GM12891 (cell line): ENCODE measurements at regions not wholly inside any gene's neighbourhood (a gene's known extent, or its start where the extent isn't known, plus 50 kb on each side); places are given as distances from the start of the nearest gene placed in this dataset.

Source experiments
- DNase-seq: peaks from one replicate; pipeline ENCODE4 v3.0.0; 2011; ENCODE audit warnings: low spot score; ENCODE audit not compliant: insufficient read length
- FAIRE-seq: peaks from 2 replicates; lab custom pipeline; 2011; peaks lifted over from hg19 to GRCh38; lab: Jason Lieb, UNC
- PAX5 ChIP-seq: IDR thresholded peaks from 2 replicates; pipeline ENCODE4 v1.6.1; 2011; ENCODE audit warnings: low read length, moderate library complexity, mild to moderate bottlenecking; ENCODE audit not compliant: insufficient read depth, severe bottlenecking
- POLR2A ChIP-seq: IDR thresholded peaks from 2 replicates; pipeline ENCODE4 v1.6.1; 2011; ENCODE audit warnings: low read depth, low read length, control low read depth
- POLR2AphosphoS5 ChIP-seq: IDR thresholded peaks from 2 replicates; pipeline ENCODE4 v1.6.1; 2011; ENCODE audit warnings: low read depth, low read length, control low read depth
- POU2F2 ChIP-seq: IDR thresholded peaks from 2 replicates; pipeline ENCODE4 v1.6.1; 2011; ENCODE audit warnings: low read depth, mild to moderate bottlenecking, control low read depth, low read length, moderate library complexity
- SPI1 ChIP-seq: IDR thresholded peaks from 2 replicates; pipeline ENCODE4 v1.6.1; 2011; ENCODE audit warnings: low read depth, low read length, control low read depth
- TAF1 ChIP-seq: IDR thresholded peaks from 2 replicates; pipeline ENCODE4 v1.6.1; 2011; ENCODE audit warnings: low read depth, low read length, control low read depth

GRCh38 chr13:78485803-78486202 lies 117.5 kb downstream of the POU4F1 start:
- TF ChIP-seq POLR2A, result no peak
- no peak for TF ChIP-seq SPI1
- no peak for TF ChIP-seq TAF1
- TF ChIP-seq POU2F2, result no peak
- no peak for TF ChIP-seq POLR2AphosphoS5
- TF ChIP-seq PAX5, result no peak
- FAIRE-seq (no peak), DNase-seq (no peak)

- DNase-seq (no peak), FAIRE-seq (no peak)
- TF ChIP-seq PAX5, result no peak
These were observed 125.2 kb downstream of the POU4F1 start for GRCh38 chr13:78478183-78478582.

- no peak for DNase-seq
- TF ChIP-seq POU2F2 (no peak), PAX5 (no peak)
- FAIRE-seq, result no peak
These were observed 126.4 kb downstream of the POU4F1 start for GRCh38 chr13:78476910-78477309.

GRCh38 chr13:78468621-78469020 lies 134.7 kb downstream of the POU4F1 start:
- no peak for FAIRE-seq
- no peak for DNase-seq
- no peak for TF ChIP-seq POLR2AphosphoS5
- no peak for TF ChIP-seq POLR2A
- TF ChIP-seq PAX5, result no peak
- TF ChIP-seq POU2F2, result no peak
- TF ChIP-seq TAF1, result no peak
- no peak for TF ChIP-seq SPI1

GRCh38 chr13:78465250-78465649 lies 138.1 kb downstream of the POU4F1 start:
- no peak for FAIRE-seq

GRCh38 chr13:78460176-78460575 lies 143.2 kb downstream of the POU4F1 start:
- TF ChIP-seq TAF1 (no peak), POU2F2 (no peak), SPI1 (no peak), POLR2AphosphoS5 (no peak), PAX5 (no peak), POLR2A (no peak)
- FAIRE-seq, result no peak
- DNase-seq, result no peak

More at GRCh38 chr13:78465250-78465649, 138.1 kb downstream of the POU4F1 start:
- TF ChIP-seq POLR2A (no peak), TAF1 (no peak), SPI1 (no peak), PAX5 (no peak), POU2F2 (no peak), POLR2AphosphoS5 (no peak)
- DNase-seq, result no peak

GRCh38 chr13:78443839-78444238 lies 159.5 kb downstream of the POU4F1 start:
- no peak for TF ChIP-seq POLR2A
- FAIRE-seq (no peak), DNase-seq (no peak)

GRCh38 chr13:78437781-78438180 lies 165.6 kb downstream of the POU4F1 start:
- DNase-seq (no peak), FAIRE-seq (no peak)
- TF ChIP-seq POLR2A, result no peak
- TF ChIP-seq POLR2AphosphoS5, result no peak
- no peak for TF ChIP-seq SPI1
- no peak for TF ChIP-seq POU2F2
- no peak for TF ChIP-seq PAX5
- TF ChIP-seq TAF1, result no peak

- FAIRE-seq, result no peak
- DNase-seq, result no peak
- TF ChIP-seq SPI1 (no peak), PAX5 (no peak), POU2F2 (no peak), POLR2AphosphoS5 (no peak), POLR2A (no peak), TAF1 (no peak)
These were observed 167.0 kb downstream of the POU4F1 start for GRCh38 chr13:78436311-78436710.

GRCh38 chr13:78431328-78431727 lies 172.0 kb downstream of the POU4F1 start:
- TF ChIP-seq PAX5, result no peak
- no peak for TF ChIP-seq POU2F2
- no peak for TF ChIP-seq TAF1
- TF ChIP-seq POLR2AphosphoS5, result no peak
- no peak for TF ChIP-seq POLR2A
- TF ChIP-seq SPI1, result no peak
- no peak for FAIRE-seq
- DNase-seq, result no peak

- FAIRE-seq (no peak), DNase-seq (no peak)
- TF ChIP-seq POLR2A (no peak), SPI1 (no peak), POLR2AphosphoS5 (no peak), PAX5 (no peak), TAF1 (no peak), POU2F2 (no peak)
These were observed 172.5 kb downstream of the POU4F1 start for GRCh38 chr13:78430811-78431210.
